HG03378 (cell line): ENCODE measurements at regions not wholly inside any gene's neighbourhood (a gene's known extent, or its start where the extent isn't known, plus 50 kb on each side); places are given as distances from the start of the nearest gene placed in this dataset.

Experiments
- ATAC-seq: cut with Tn5 transposase; IDR thresholded peaks from one replicate; pipeline ENCODE4 v1.9.1; 2021; ENCODE audit warnings: mild to moderate bottlenecking, moderate library complexity; ENCODE audit not compliant: unreplicated experiment

DNA sequence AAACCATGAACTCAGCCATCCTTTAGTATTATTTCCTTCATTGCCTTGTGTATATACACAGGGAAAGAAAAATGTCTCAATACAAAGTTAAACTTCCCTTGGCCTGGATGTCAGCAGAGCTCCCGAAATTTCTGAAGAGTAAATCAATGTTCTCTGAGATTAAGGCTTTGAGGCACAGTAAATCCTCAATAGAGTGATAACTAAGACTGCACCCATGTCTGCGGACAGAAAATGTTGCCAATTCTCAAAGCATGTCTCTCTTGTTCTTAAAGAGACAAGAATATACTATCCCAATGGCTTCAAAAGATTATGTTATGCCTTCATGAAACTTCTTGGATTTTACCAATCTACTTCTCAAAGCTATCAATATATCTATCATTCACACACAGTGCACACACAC lies 1196.7 kb upstream of the TENM4 start:
- no peak for ATAC-seq

DNA sequence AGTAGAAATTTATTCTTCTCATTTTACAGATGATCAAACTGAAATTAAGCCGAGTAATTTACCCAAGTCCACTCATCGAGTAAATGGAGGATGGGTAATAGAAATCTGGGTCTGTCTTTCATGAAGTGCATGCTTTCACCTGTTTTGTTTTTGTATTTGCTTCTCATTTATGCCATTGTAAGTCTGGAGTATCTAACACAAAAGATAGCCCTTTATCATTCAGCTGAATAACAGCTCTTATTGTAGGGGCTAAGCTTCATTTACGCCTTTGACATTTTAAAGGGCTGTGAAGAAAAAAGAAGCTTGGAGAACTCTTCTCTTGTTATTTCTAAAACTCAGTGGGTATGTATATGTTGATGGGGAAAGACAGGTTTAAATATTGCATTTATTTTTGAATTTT lies 1196.2 kb upstream of the TENM4 start:
- no peak for ATAC-seq

DNA sequence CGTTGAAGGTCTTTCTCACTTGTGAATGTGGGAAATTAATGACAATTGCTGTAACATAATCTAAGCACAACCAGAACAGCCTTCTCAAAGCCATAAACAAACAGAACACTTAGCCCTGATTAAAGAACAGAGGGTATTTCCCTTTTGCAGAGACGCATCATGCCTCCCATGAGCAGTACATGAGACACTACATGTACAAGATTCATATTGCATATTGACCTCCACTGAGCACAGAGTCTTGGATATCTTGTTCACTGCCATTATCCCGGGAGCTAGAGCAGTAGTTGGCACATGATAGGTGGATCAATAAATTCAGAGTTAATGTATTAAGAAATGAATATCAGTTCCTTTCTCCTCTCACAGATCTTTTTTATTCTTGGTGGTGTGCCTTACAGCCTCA lies 1194.3 kb upstream of the TENM4 start:
- ATAC-seq = no peak

DNA sequence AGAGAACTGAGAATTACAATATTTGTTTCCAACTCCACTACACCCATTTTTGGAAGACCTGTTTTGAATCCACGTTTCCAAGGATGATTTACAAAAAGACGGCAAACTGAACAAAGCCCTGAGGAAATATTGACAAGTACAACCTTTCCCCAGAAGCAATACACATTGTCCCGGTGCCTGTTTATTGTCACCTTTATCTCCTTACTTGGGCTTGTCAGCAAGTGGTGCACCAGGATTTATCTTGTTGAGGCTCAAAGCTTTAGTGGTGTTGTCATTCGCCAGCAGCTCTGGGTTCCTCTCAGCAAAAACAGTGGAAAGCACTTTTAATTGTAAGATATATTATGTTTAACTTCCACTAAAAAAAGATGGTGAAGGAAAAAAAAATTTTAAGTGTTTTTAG lies 1191.9 kb upstream of the TENM4 start:
- ATAC-seq = no peak

DNA sequence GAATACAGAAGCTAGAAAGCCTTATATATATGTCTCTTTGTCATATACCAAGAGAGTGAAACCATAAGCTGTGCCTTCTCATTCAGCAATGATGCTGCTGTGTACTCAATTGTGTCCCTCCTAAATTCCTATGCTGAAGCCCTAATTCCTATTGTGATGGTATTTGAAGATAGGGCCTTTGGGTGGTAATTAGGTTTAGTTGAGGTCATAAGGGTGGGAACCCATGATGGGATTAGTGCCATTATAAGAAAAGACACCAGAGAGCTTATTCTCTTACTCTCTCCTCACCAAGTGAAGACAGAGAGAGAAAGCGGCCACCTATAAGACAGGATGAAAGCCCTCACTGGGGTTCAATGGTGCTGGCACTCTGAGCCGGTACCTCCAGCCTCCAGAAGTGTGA lies 1191.3 kb upstream of the TENM4 start:
- no peak for ATAC-seq

DNA sequence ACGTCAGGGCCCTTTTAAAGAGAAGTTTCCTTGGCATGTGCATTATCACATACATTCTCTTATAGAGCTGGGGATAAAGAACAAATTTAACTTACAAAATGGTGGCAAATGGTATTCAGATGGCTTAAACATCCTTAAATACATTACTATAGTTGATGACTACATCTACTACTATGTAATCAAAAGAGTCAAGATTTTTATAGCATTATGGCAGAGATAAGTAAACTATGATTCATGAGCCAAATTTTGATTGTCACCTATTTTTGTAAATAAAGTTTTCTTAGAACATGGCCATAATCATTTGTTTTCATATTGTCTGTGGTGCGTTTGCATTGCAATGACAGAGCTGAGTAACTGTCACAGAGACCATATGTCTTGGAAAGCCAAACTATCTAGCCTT lies 1188.6 kb upstream of the TENM4 start:
- ATAC-seq = no peak

DNA sequence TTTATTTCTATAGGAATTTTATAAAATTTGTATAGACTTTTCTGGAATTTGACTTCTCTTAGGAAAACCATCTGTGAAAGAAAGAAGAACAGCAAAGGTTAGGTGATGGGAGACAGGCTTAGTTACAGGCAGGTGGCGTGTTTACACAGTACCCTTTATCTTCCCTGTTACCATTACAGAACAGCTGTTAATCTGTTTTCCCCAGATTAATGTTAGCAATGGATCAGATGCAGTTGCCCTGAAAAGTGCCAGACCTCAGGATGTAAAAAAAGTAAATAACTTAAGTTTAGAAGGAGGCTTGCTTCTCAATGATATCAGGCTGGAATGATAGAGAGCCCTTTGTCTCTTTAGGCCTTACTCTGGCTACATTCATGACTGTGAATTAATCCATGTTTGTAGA lies 1186.5 kb upstream of the TENM4 start:
- ATAC-seq = no peak

DNA sequence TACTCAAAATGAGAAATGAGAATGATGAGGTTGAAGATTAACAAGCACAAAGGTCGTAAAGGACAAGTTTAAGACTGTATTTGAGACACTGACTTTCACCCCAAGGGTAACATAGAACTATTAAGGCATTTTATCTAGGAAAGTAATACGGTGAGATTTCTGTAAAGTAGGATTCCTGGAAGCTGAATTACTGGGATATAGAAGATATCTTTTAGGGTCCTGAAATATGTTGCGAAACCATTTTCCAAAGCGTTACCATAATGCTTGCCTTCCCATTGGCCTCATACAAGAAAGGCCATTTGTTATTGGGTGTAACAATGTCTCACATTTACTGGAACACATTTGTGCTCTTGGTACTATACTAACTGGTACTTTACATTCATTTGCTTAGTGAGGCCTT lies 1185.9 kb upstream of the TENM4 start:
- no peak for ATAC-seq

DNA sequence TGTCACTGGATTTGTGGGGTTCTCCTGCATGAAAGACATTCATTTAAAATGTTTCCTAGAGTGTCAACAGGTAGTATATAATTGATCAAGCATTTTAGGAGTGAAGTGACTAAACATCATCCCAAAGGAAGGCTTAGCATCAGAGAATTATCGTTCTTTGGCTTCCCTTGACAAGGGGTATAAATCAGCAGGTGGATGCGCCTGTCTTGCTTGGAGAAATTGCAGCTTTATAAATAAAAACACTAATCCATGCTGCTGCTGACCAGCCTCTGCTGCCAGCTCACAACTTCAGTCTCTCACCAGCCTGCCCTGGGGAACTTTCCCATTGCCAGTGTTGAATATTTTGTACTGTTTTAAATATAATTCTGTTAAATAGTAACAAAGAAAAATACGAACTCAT lies 1184.7 kb upstream of the TENM4 start:
- ATAC-seq = no peak

DNA sequence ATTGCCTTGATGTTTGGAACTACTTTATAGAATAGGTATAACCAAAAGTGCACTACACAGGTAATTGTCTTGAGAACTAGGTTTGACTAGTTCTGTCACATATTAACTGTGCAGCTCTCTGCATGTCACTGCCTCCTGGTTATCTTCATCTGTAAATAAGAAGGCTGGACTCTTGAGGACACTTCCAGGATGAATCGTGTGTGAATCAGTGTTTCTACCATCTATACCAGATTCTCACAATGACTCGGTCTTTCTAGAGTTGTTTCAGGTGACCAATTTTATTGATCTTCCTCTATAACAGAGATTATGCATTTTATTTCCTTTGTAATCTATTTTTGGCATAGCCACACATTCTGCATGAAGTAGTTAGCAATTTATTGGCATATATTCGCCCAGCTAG lies 1181.0 kb upstream of the TENM4 start:
- no peak for ATAC-seq

DNA sequence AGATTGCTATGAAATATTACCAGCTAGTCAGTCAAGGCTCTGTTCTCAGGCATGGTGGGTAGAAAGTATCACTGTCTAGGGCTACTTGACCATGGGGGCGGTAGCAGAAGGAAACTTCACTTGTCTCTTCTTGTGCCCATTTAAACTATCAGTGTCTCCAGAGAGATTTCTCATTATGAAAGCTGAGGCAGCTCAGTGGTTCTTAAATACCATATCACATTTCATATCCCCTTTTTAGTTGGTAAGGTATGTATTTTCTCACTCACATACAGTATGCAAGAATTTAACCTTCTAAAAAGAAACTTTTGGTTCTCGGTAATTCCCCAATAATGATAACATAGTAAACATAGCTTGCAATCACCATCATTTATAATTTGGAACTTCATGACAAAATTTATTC lies 1180.0 kb upstream of the TENM4 start:
- no peak for ATAC-seq

DNA sequence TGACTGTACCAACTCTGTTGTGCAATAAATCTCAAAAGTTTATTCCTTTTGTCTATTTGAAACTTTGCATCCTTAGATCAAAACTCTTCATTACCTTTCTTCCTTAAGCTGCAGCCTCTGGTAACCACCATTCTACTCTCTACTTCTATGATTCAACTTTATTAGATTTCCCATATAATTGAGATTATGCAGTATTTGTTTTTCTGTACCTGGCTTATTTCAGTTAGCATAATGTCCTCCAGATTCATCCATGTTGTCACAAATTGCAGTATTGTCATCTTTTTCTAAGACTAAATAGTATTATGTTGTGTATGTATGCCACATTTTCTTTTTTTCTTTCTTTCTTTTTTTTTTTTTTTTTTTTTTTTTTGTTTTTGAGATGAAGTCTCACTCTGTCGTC lies 1176.3 kb upstream of the TENM4 start:
- ATAC-seq = no peak

DNA sequence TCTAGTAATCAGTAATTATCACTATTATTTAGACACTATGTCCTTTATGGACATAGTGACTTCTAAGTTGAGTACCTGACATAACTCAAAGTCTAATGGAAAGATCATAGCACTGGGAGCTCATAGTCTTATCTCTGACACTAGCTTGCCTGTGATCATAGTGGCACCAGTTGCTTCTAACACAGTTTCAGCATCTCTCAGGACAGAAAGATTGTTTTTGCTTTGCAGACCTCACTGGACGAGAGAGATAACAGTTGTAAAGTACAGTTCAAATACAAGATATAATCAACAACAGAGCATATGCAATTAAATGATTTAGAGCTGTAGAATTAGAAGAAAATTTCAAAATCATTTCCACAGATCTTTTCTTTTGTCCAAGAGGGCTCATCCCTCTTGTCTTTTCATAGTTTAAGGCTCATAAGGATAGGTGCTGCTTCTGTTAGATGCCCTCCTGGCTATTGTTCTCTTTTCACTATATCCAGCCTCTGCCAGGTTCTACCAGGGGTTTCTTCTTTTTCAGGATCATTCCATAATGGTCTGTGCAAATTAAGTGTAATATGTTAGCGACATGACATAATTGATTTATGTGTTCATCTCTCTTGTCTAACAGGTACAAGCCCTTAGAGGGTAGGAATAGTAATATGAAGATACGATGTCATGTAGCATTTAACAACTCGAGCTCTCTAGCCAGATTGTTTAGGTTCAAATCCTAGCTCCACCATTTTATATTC lies 1175.4 kb upstream of the TENM4 start:
- ATAC-seq = no peak

DNA sequence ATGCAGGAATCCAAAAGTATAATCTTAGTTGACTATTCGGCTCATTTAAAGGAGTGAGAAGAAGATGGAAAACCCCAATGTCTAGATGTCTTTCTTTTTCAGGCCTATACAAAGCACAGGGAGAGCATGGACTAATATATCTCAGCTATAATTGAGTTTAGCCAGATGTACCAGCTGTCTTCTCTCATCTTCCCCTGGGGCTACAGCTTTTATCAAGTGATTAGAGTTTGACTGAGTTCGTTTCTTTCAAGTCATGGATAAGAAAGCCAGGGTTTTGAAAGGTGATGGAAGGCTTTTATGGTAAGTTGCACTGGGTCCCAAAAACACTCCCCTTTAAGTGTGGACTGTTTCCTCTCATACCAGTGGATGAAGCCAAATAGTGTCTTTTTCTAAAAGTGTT lies 1172.8 kb upstream of the TENM4 start:
- ATAC-seq = no peak

DNA sequence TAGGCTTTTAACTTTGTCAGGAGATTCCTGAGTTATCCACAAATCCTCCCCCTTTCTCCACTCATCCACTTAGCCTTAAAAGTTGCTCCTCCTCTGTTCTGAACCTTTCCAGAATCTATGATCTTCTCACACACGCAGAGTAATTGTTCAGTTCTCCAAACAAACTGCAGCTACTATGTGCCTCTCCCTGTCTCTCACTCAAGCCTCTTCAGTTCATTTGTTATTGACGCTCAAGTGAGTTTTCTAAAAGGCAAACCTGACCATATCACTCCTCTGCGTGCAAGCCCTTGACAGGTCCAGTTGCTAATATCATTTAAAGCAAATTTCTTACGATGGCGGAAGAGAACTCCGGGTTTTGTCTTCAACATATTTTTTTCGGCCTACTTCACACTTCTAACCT lies 1169.7 kb upstream of the TENM4 start:
- ATAC-seq = no peak

DNA sequence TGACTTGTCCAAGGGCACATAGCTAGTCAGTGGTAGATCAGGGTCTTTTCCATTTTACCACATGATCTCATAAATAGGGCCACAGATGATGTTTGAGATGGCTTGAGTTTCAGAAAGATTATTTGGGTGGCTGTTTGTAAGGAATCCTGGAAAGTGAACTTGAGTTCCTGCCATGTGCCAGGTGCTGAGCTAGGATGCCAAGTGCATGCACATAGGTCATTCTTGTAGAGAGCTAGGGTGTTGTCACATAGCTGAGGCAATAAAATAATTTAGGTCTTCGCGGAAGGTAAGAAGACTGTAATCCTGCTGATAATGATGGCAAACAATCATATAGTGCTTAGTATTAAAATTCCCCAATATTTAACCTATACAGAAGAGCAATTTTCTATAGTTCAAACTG lies 1162.6 kb upstream of the TENM4 start:
- no peak for ATAC-seq

DNA sequence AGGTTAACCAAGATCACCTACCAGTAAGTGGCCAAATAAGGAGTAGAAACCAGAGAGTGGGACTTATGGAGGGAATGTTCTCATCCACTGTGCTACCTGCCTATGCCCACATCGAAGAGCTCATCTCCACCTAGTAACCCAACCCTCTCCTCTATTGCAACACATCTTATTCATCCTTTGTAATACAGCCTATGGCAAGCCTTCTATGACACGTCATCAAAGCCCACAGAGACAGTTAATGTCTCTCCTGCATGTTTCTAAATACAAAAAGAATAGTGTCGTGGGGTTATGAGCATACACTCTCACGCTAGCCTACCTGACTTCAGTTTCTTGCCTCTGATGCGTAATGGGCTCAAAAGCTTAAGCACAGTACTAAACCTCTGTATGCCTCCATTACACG lies 1158.1 kb upstream of the TENM4 start:
- no peak for ATAC-seq

DNA sequence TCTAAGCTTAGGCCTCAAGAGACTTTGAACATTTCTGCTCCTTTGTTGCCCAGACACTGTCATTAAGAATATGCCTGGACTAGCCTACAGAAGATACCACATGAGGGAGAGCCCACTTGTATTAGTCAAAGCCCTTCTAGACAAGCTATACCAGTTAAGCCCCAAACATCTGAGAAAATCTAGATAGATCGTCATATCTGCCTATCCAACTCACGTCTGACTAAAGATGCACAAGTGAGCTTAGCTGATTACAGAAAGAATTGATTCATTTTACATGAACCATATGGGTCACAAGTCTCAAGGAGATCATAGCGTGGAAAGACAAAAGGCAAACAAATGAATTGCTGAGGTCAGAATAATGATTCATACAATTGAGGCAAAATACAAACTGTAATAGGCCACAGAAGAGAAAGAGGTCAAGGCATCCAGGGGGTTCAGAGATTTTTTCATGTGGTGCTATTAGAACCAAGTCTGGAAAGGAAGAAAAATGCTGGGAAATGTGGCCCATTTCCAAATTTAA lies 1155.5 kb upstream of the TENM4 start:
- ATAC-seq = no peak

DNA sequence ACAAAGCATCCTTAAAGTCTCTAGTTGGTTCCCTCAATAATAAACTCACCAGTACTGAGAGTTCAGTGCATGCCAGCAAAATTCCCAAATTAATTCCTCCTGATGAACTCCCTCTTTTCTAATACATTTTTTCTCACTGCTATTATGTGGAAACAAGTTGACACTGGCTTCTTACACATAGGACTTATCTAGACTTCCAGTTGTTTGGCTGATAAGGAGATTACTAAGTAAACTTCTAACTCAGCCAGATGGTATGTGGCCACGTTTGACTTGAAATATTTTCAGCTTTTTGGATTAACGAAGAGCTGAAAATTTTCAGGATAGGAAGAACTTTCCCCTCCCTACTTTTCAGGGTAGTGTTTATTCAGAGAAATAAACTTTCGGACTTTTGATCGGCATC lies 1154.2 kb upstream of the TENM4 start:
- ATAC-seq = no peak

DNA sequence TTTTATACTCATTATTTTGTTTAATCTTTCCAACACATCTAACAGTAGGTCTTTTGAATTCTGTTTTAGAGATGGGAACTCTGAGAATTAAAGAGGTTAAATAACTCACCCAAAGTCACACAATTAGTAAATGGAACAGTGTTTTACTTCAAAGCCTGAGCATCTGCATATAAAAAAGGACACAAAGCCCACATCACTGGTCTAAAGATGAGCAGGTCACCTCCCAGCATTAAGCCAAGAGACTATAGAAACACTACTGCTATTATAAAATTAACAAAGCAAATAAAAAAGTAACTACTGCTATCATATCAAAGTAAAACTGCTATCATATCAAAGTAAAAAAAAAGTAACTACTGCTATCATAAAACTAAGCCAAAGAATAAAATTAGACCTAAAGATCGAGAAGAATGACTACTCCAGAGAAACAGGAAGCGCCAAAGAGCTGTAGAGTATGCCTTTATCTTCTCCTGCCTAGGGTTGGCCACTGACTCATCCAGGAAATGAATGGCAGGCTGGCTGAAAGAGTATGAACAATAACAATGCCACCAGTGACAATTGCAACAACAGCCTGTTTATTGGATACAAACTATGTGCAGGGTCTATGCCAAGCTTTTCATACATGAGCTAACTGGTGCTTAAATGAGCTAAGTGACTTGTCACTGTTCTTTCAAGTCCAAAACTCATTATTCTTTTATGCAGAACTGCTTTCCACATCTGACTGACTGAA lies 1153.0 kb upstream of the TENM4 start:
- ATAC-seq = no peak

DNA sequence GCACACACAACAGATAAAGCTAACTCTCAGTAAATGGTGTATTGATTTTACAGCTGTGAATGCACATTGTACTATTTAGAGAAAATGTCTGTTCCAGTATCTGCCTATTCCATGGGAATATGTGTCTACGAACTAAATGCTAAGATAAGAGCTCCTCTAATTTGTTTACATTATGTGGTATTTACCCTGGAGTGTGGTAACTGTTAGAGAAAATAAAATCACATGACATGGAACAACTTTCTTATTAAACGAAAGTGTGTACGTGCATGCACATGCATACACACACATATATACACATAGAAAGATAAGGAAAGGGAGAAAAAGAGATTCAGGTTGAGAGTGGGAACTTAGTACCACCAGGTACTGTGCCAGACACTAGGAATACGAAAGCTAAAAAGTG lies 1151.7 kb upstream of the TENM4 start:
- no peak for ATAC-seq

DNA sequence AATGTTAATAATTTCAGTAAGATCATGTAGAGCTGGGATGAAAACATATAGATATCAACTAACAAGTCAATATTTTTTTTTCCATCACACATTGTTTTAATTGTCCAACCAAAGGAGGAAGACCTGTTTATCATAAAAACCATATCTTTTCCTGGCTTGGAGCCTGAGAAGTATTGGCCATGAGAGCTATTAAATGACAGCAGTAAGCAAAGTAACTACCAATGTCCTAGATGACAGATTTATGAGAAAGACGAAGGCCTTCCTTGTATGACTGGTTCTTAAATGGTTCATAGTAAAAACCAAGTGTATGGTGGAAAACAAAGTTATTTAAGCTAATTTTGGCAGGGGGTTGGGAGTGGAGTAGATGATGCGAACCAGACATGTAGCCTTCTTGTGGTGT lies 1147.1 kb upstream of the TENM4 start:
- ATAC-seq = no peak

DNA sequence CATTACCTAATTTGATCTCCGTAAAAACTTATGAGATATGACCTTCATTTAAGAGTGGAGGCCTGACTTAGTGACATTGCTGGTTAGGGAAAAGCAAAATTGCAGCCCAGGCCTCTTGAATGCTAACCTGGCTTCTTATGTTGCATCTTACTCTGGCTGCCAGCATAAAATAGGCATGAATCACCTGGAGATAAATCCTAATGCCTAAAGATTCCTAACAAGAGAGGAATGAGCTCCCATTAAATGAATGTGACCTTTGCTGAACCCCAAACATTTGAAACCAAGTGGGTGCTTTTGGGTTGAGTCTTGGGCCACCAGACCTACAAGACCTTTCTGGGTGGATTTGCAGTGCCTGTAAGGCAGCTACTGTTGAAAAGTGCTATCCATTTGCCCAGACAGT lies 1145.6 kb upstream of the TENM4 start:
- ATAC-seq = no peak
